Endodermal cell (in vitro differentiated cells): ENCODE measurements at regions not wholly inside any gene's neighbourhood (a gene's known extent, or its start where the extent isn't known, plus 50 kb on each side); places are given as distances from the start of the nearest gene placed in this dataset.

Experiments
- DNase-seq: peaks from one replicate; pipeline ENCODE4 v3.0.0-alpha.2; 2017
- H3K27ac ChIP-seq: 2 replicates; pipeline ENCODE4 v1.5.1; 2013; ENCODE audit warnings: mild to moderate bottlenecking, low read depth, low read length, moderate library complexity
- H3K27me3 ChIP-seq: 2 replicates; pipeline ENCODE4 v1.6.1; 2013; ENCODE audit warnings: mild to moderate bottlenecking, low read length, moderate library complexity; ENCODE audit not compliant: insufficient read depth, control insufficient read depth, poor library complexity, severe bottlenecking
- H3K36me3 ChIP-seq: 2 replicates; pipeline ENCODE4 v1.7.0; 2013; ENCODE audit warnings: mild to moderate bottlenecking, low read length, moderate library complexity; ENCODE audit not compliant: control insufficient read depth, insufficient read depth
- H3K4me1 ChIP-seq: one replicate; pipeline ENCODE4 v1.7.0; 2013; ENCODE audit warnings: low read length; ENCODE audit not compliant: control insufficient read depth, insufficient read depth
- H3K4me3 ChIP-seq: 2 replicates; pipeline ENCODE4 v1.5.1; 2013; ENCODE audit warnings: mild to moderate bottlenecking, low read length, moderate library complexity
- H3K9ac ChIP-seq: 2 replicates; pipeline ENCODE4 v1.6.1; 2013; ENCODE audit warnings: mild to moderate bottlenecking, low read length, moderate library complexity; ENCODE audit not compliant: poor library complexity, severe bottlenecking; ENCODE audit errors: extremely low read depth
- H3K9me3 ChIP-seq: 2 replicates; pipeline ENCODE4 v1.6.1; 2013; ENCODE audit warnings: mild to moderate bottlenecking, low read length, moderate library complexity; ENCODE audit not compliant: control insufficient read depth
- H3K27ac Mint-ChIP-seq: 2 replicates; pipeline ENCODE4 v1.8.0; 2020; ENCODE audit warnings: mixed read lengths
- H3K27me3 Mint-ChIP-seq: 2 replicates; pipeline ENCODE4 v1.8.0; 2021; ENCODE audit warnings: mild to moderate bottlenecking, mixed read lengths; ENCODE audit not compliant: insufficient read depth
- H3K36me3 Mint-ChIP-seq: 2 replicates; pipeline ENCODE4 v1.8.0; 2020; ENCODE audit warnings: low read depth, mixed read lengths
- H3K4me1 Mint-ChIP-seq: 2 replicates; pipeline ENCODE4 v1.8.0; 2020; ENCODE audit warnings: mixed read lengths
- H3K4me3 Mint-ChIP-seq: 2 replicates; pipeline ENCODE4 v1.8.0; 2020; ENCODE audit warnings: mild to moderate bottlenecking, moderate library complexity, mixed read lengths
- H3K9me3 Mint-ChIP-seq: 2 replicates; pipeline ENCODE4 v1.8.0; 2020; ENCODE audit warnings: mild to moderate bottlenecking, mixed read lengths
- WGBS, 2 experiments: methylation state at CpG; one replicate each; pipeline versions ENCODE4 v1.1.5 to v1.1.7; 2013; ENCODE audit warnings: missing lambda C conversion rate in 2 of 2, mixed read lengths in 1 of 2; ENCODE audit not compliant: insufficient coverage in 1 of 2, insufficient read length in 1 of 2; 5-methylcytosine and 5-hydroxymethylcytosine counted together
- TF ChIP-seq, protein P1 (sequence below): fragments of 200-600 bp; sonication (generic); conservative IDR thresholded peaks from 2 replicates; pipeline ENCODE4 v1.5.0; 2021; ENCODE audit warnings: antibody characterized with exemption, mild to moderate bottlenecking

DNA sequence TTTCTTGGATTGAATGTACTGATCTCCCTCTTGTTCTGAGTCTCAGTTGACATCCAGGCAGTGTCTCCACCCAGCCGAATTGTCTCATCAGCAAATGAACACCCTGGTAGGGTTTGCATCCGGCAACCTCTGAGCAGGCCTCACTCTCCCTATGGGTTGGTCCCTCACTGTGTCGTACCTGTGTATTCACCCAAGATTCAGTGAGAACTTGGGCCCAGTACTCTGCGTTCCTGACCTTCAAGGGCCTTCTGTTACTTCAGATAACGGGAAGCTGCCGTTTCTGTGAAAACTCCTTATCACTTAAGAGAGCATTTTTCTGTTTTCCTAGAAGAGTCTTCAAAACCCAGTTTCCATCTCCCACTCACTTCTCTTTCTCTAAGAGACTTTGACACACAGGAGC is 915.6 kb downstream of the TBC1D22A start:
- DNase-seq: peak; percentile 48
- peaks cover 4% of the 10 kb centered on the region for H3K36me3 Mint-ChIP-seq
- no peak overlapping the region for H3K4me3 Mint-ChIP-seq
- Histone ChIP-seq H3K9ac (no peak overlapping the region), H3K36me3 (no peaks in the 10 kb centered on the region), H3K4me3 (no peak overlapping the region), H3K9me3 (peaks cover 17% of the 10 kb centered on the region), H3K4me1 (peaks cover 8% of the 10 kb centered on the region), H3K27ac (no peak overlapping the region), H3K27me3 (no peaks in the 10 kb centered on the region)
- H3K4me1 Mint-ChIP-seq: peaks cover 25% of the 10 kb centered on the region
- no peak overlapping the region for H3K27ac Mint-ChIP-seq
- 53 to 62% methylated on average over 5 to 6 of the region's 6 CpGs for WGBS, 2 experiments
- peaks cover 29% of the 10 kb centered on the region for H3K27me3 Mint-ChIP-seq
- peaks cover 16% of the 10 kb centered on the region for H3K9me3 Mint-ChIP-seq
- TF ChIP-seq, protein P1, sequence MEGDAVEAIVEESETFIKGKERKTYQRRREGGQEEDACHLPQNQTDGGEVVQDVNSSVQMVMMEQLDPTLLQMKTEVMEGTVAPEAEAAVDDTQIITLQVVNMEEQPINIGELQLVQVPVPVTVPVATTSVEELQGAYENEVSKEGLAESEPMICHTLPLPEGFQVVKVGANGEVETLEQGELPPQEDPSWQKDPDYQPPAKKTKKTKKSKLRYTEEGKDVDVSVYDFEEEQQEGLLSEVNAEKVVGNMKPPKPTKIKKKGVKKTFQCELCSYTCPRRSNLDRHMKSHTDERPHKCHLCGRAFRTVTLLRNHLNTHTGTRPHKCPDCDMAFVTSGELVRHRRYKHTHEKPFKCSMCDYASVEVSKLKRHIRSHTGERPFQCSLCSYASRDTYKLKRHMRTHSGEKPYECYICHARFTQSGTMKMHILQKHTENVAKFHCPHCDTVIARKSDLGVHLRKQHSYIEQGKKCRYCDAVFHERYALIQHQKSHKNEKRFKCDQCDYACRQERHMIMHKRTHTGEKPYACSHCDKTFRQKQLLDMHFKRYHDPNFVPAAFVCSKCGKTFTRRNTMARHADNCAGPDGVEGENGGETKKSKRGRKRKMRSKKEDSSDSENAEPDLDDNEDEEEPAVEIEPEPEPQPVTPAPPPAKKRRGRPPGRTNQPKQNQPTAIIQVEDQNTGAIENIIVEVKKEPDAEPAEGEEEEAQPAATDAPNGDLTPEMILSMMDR: no peak

DNA sequence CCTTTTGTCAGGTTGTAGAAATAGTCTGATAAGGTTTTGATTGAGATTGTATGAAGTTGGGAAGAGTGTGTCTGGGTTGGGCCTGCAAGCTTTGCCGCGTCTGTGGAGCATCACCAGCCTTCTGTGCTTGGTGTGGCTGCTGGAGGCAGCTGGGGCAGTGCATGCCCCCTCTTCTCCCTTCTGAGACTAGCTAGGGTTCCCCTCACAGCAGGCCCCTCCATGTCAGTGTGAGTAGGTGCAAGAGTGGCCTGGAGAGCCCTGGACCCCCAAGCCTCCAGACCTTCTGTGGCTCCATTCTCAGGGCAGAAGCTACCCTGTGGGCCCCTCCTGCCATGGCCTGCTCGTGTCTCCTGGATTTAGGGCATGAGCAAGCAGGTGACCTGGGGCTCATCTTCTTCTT is 914.2 kb downstream of the TBC1D22A start:
- no peak overlapping the region for H3K4me3 ChIP-seq
- no peak overlapping the region for H3K4me3 Mint-ChIP-seq

DNA sequence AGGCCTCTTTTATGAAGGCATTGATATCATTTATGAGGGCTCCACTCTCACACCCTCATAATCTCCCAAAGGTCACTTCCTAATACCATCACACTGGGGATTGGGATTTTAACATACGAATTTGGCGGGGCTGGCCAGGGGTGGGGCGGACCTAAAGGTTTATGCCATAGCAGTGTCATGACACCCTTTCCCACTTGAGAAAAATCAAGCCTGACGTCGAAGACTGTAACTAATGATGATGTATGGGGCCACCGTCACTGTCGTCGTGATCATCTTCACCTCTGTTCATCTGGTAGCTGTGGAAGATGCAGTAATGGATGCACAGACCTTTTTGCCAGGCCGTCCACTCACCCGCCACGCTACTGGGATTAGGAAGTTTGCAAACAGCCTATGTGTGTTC is 912.1 kb downstream of the TBC1D22A start:
- H3K27ac ChIP-seq: no peak overlapping the region
- TF ChIP-seq, protein P1: no peak
- peaks cover 8% of the 10 kb centered on the region for H3K4me1 ChIP-seq
- H3K9ac ChIP-seq: no peak overlapping the region
- H3K9me3 Mint-ChIP-seq: peaks cover 15% of the 10 kb centered on the region
- 87 to 98% methylated on average over 8 to 11 of the region's 11 CpGs for WGBS, 2 experiments
- H3K27me3 Mint-ChIP-seq: peaks cover 27% of the 10 kb centered on the region
- peaks cover 12% of the 10 kb centered on the region for H3K4me1 Mint-ChIP-seq
- no peak overlapping the region for H3K27ac Mint-ChIP-seq
- no peak overlapping the region for H3K4me3 ChIP-seq
- H3K36me3 ChIP-seq: no peaks in the 10 kb centered on the region
- peaks cover 8% of the 10 kb centered on the region for H3K9me3 ChIP-seq
- no peaks in the 10 kb centered on the region for H3K27me3 ChIP-seq
- DNase-seq: no peak
- peaks cover 5% of the 10 kb centered on the region for H3K36me3 Mint-ChIP-seq
- H3K4me3 Mint-ChIP-seq: no peak overlapping the region

More for the DNA sequence above, 914.2 kb downstream of the TBC1D22A start:
- Histone ChIP-seq H3K9ac (no peak overlapping the region), H3K27ac (no peak overlapping the region), H3K9me3 (peaks cover 4% of the 10 kb centered on the region), H3K36me3 (no peaks in the 10 kb centered on the region), H3K27me3 (no peaks in the 10 kb centered on the region), H3K4me1 (peaks cover 8% of the 10 kb centered on the region)
- H3K9me3 Mint-ChIP-seq: peaks cover 8% of the 10 kb centered on the region
- H3K27ac Mint-ChIP-seq: no peak overlapping the region
- peaks cover 4% of the 10 kb centered on the region for H3K36me3 Mint-ChIP-seq
- H3K4me1 Mint-ChIP-seq: peaks cover 25% of the 10 kb centered on the region
- WGBS, 2 experiments: 59% methylated on average over 3 of the region's 3 CpGs; no CpG with 5 or more reads in 1 of the 2 experiments
- peaks cover 26% of the 10 kb centered on the region for H3K27me3 Mint-ChIP-seq
- no peak for DNase-seq
- TF ChIP-seq, protein P1: no peak
